Thyroid gland (tissue), 4 donors: ENCODE measurements at regions not wholly inside any gene's neighbourhood (a gene's known extent, or its start where the extent isn't known, plus 50 kb on each side); places are given as distances from the start of the nearest gene placed in this dataset.

Experiments
- CTCF ChIP-seq, 6 experiments: fragments of 200-600 bp in 3 of 6; fragments of 450-650 bp in 3 of 6; sonication (generic) in 3 of 6; IDR thresholded peaks; one replicate each; pipeline ENCODE4 v1.5.1; 2016 to 2019; ENCODE audit warnings: antibody characterized with exemption in 6 of 6, mild to moderate bottlenecking in 2 of 6, inconsistent platforms in 1 of 6, moderate library complexity in 1 of 6
- POLR2A ChIP-seq, 2 donors: fragments of 450-650 bp; IDR thresholded peaks; one replicate each; pipeline ENCODE4 v1.6.1; 2017; ENCODE audit warnings: antibody characterized with exemption in 2 of 2, mild to moderate bottlenecking in 2 of 2, moderate library complexity in 1 of 2

DNA sequence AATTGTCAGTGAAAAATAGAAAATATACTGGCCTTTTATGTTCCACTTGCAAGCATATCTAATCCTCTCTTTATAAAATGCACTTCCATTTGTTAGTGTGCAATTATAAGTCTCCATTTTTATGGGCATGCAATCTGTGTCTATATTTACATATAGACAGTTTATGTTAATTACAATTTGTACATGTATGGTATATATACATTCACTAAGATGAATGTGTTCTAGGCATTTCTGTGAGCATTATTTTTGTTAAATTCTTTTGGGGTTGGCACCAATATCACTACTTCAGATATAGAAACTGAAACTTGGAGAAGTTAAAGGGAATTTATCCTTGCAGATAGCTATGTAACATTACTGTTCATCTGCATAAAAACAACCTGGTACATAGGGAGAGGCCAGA lies 470.8 kb upstream of the LMO3 start:
- TF ChIP-seq POLR2A (IDR thresholded peaks at IDR 0.05) (no peak), CTCF (IDR thresholded peaks at IDR 0.05) (no peak)
